OCI-LY1 (cell line): ENCODE measurements at regions not wholly inside any gene's neighbourhood (a gene's known extent, or its start where the extent isn't known, plus 50 kb on each side); places are given as distances from the start of the nearest gene placed in this dataset.

Experiments
- H2AFZ ChIP-seq: fragments of 200-600 bp; sonication (generic), shearing (Covaris generic); 2 replicates; pipeline ENCODE4 v1.6.0; 2014; ENCODE audit warnings: antibody characterized with exemption, mild to moderate bottlenecking, low read length
- H3F3A ChIP-seq: fragments of 200-600 bp; sonication (generic), shearing (Covaris generic); 2 replicates; pipeline ENCODE4 v1.6.0; 2014; ENCODE audit warnings: mild to moderate bottlenecking, antibody characterized with exemption, low read length, moderate library complexity; ENCODE audit not compliant: insufficient read depth
- H3K27ac ChIP-seq: fragments of 200-600 bp; sonication (generic); 2 replicates; pipeline ENCODE4 v1.5.1; 2014; ENCODE audit warnings: low read length, mixed run types, mild to moderate bottlenecking, low read depth; ENCODE audit not compliant: poor library complexity, severe bottlenecking
- H3K27me3 ChIP-seq: fragments of 200-600 bp; sonication (generic); 2 replicates; pipeline ENCODE4 v1.6.0; 2014; ENCODE audit warnings: antibody characterized with exemption, mild to moderate bottlenecking, low read length, moderate library complexity; ENCODE audit not compliant: insufficient read depth
- H3K36me3 ChIP-seq: fragments of 200-600 bp; sonication (generic); 2 replicates; pipeline ENCODE4 v1.6.1; 2014; ENCODE audit warnings: mild to moderate bottlenecking, antibody characterized with exemption, low read length, moderate library complexity, mixed read lengths; ENCODE audit not compliant: insufficient read depth
- H3K4me1 ChIP-seq: fragments of 200-600 bp; sonication (generic); 2 replicates; pipeline ENCODE4 v1.5.1; 2014; ENCODE audit warnings: mild to moderate bottlenecking, low read length, moderate library complexity; ENCODE audit not compliant: insufficient read depth, severe bottlenecking
- H3K4me2 ChIP-seq: fragments of 200-600 bp; sonication (generic), shearing (Covaris generic); 2 replicates; pipeline ENCODE4 v1.6.1; 2014; ENCODE audit warnings: low read length
- H3K4me3 ChIP-seq: fragments of 200-600 bp; sonication (generic); 2 replicates; pipeline ENCODE4 v1.5.1; 2014; ENCODE audit warnings: low read length, low read depth, mild to moderate bottlenecking, mixed read lengths; ENCODE audit not compliant: poor library complexity, severe bottlenecking
- H3K79me2 ChIP-seq: fragments of 200-600 bp; shearing (Covaris generic); 2 replicates; pipeline ENCODE4 v1.6.1; 2016; ENCODE audit warnings: mixed run types, low read length, mixed read lengths; ENCODE audit not compliant: insufficient read depth
- H3K9ac ChIP-seq: fragments of 200-600 bp; sonication (generic), shearing (Covaris generic); 2 replicates; pipeline ENCODE4 v1.6.1; 2014; ENCODE audit warnings: mild to moderate bottlenecking, low read length, mixed read lengths
- H3K9me2 ChIP-seq: fragments of 200-600 bp; sonication (generic), shearing (Covaris generic); 2 replicates; pipeline ENCODE4 v1.6.1; 2014; ENCODE audit warnings: low read depth, mild to moderate bottlenecking, low read length, mixed read lengths
- H3K9me3 ChIP-seq: fragments of 200-600 bp; shearing (Covaris generic); 2 replicates; pipeline ENCODE4 v1.6.1; 2014; ENCODE audit warnings: low read length, mixed read lengths
- H4K20me1 ChIP-seq: fragments of 200-600 bp; sonication (generic), shearing (Covaris generic); 2 replicates; pipeline ENCODE4 v1.6.0; 2016; ENCODE audit warnings: mild to moderate bottlenecking, low read length; ENCODE audit not compliant: insufficient read depth
- CTCF ChIP-seq: fragments of 200-600 bp; sonication (generic), shearing (Covaris generic); IDR thresholded peaks from 2 replicates; pipeline ENCODE4 v1.5.1; 2017; ENCODE audit warnings: mild to moderate bottlenecking, antibody characterized with exemption, low read length, moderate library complexity, mixed read lengths
- EZH2 ChIP-seq: fragments of 200-600 bp; sonication (generic), shearing (Covaris generic); IDR thresholded peaks from 2 replicates; pipeline ENCODE4 v1.8.0; 2017; ENCODE audit warnings: borderline replicate concordance, mixed run types, mild to moderate bottlenecking, antibody characterized with exemption, low read length, moderate library complexity, mixed read lengths

GRCh38 chr2:194705398-194705797 lies 951.6 kb upstream of the SLC39A10 start:
- no peaks in the 10 kb centered on the region for H3K79me2 ChIP-seq
- no peaks in the 10 kb centered on the region for H3K4me1 ChIP-seq
- no peaks in the 10 kb centered on the region for H3K27me3 ChIP-seq
- TF ChIP-seq EZH2 (no peak), CTCF (no peak)
- no peak overlapping the region for H3K27ac ChIP-seq
- no peak overlapping the region for H3K9ac ChIP-seq
- no peaks in the 10 kb centered on the region for H4K20me1 ChIP-seq
- no peaks in the 10 kb centered on the region for H3F3A ChIP-seq
- H3K36me3 ChIP-seq = no peaks in the 10 kb centered on the region
- no peak overlapping the region for H2AFZ ChIP-seq
- H3K4me2 ChIP-seq = no peak overlapping the region
- H3K9me3 ChIP-seq = no peaks in the 10 kb centered on the region
- H3K9me2 ChIP-seq = no peaks in the 10 kb centered on the region
- no peak overlapping the region for H3K4me3 ChIP-seq

GRCh38 chr2:194700726-194701125 lies 956.3 kb upstream of the SLC39A10 start:
- Histone ChIP-seq H3K79me2 (no peaks in the 10 kb centered on the region), H3K27ac (no peak overlapping the region), H3K9me3 (no peaks in the 10 kb centered on the region), H3K9me2 (no peaks in the 10 kb centered on the region), H3K9ac (no peak overlapping the region), H3F3A (no peaks in the 10 kb centered on the region), H3K27me3 (no peaks in the 10 kb centered on the region), H3K4me1 (no peaks in the 10 kb centered on the region), H4K20me1 (no peaks in the 10 kb centered on the region), H2AFZ (no peak overlapping the region), H3K4me3 (no peak overlapping the region), H3K36me3 (no peaks in the 10 kb centered on the region), H3K4me2 (no peak overlapping the region)
- no peak for TF ChIP-seq CTCF
- TF ChIP-seq EZH2 = no peak

- H3K4me1 ChIP-seq = no peaks in the 10 kb centered on the region
Measured at GRCh38 chr2:194700116-194700515, 956.9 kb upstream of the SLC39A10 start.

More at GRCh38 chr2:194700116-194700515, 956.9 kb upstream of the SLC39A10 start:
- Histone ChIP-seq H3K27ac (no peak overlapping the region), H3K79me2 (no peaks in the 10 kb centered on the region), H4K20me1 (no peaks in the 10 kb centered on the region), H3K27me3 (no peaks in the 10 kb centered on the region), H3K4me2 (no peak overlapping the region), H3K36me3 (no peaks in the 10 kb centered on the region), H2AFZ (no peak overlapping the region), H3K9ac (no peak overlapping the region), H3F3A (no peaks in the 10 kb centered on the region), H3K4me3 (no peak overlapping the region), H3K9me2 (no peaks in the 10 kb centered on the region), H3K9me3 (no peaks in the 10 kb centered on the region)
- TF ChIP-seq CTCF (no peak), EZH2 (no peak)
